ENCODE measurements at regions not wholly inside any gene's neighbourhood (a gene's known extent, or its start where the extent isn't known, plus 50 kb on each side); places are given as distances from the start of the nearest gene placed in this dataset.

- TF ChIP-seq, protein P1, sequence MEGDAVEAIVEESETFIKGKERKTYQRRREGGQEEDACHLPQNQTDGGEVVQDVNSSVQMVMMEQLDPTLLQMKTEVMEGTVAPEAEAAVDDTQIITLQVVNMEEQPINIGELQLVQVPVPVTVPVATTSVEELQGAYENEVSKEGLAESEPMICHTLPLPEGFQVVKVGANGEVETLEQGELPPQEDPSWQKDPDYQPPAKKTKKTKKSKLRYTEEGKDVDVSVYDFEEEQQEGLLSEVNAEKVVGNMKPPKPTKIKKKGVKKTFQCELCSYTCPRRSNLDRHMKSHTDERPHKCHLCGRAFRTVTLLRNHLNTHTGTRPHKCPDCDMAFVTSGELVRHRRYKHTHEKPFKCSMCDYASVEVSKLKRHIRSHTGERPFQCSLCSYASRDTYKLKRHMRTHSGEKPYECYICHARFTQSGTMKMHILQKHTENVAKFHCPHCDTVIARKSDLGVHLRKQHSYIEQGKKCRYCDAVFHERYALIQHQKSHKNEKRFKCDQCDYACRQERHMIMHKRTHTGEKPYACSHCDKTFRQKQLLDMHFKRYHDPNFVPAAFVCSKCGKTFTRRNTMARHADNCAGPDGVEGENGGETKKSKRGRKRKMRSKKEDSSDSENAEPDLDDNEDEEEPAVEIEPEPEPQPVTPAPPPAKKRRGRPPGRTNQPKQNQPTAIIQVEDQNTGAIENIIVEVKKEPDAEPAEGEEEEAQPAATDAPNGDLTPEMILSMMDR (IDR thresholded peaks at IDR 0.05): no peak
- TF ChIP-seq POLR2A (IDR thresholded peaks at IDR 0.05): no peak
Measured at GRCh38 chr22:48071305-48071704, 1308.9 kb downstream of the TBC1D22A start.

Data from esophagus squamous epithelium (tissue), 4 donors.